ENCODE measurements at regions not wholly inside any gene's neighbourhood (a gene's known extent, or its start where the extent isn't known, plus 50 kb on each side); places are given as distances from the start of the nearest gene placed in this dataset.

GRCh38 chr18:22297008-22297407 lies 120.7 kb downstream of the CTAGE1 start:
- Histone ChIP-seq H2AFZ (ENCODE audit: low read depth, low read length) (no peak overlapping the region), H3K4me3 (ENCODE audit: low read depth in 1 of 2, low read length in 2 of 2) (no peak overlapping the region), H3K9ac (ENCODE audit: low read depth, low read length) (no peak overlapping the region), H3K79me2 (ENCODE audit: insufficient read depth, low read length) (no peaks in the 10 kb centered on the region), H3K4me1 (ENCODE audit: insufficient read depth, low read length) (no peaks in the 10 kb centered on the region), H4K20me1 (ENCODE audit: insufficient read depth, low read length) (no peaks in the 10 kb centered on the region), H3K4me2 (ENCODE audit: insufficient read depth, low read length) (no peak overlapping the region), H3K9me3 (ENCODE audit: insufficient read depth, low read length, severe bottlenecking) (no peaks in the 10 kb centered on the region), H3K27ac (ENCODE audit: low read length) (no peak overlapping the region), H3K36me3 (ENCODE audit: insufficient read depth, low read length) (no peaks in the 10 kb centered on the region), H3K27me3 (ENCODE audit: insufficient read depth, low read length, poor library complexity) (peaks cover 12% of the 10 kb centered on the region)
- no peak for ATAC-seq (ENCODE audit: insufficient read depth, low read depth)
- no peak for TF ChIP-seq EZH2 (IDR thresholded peaks at IDR 0.05; ENCODE audit: borderline replicate concordance, low read depth, low read length, severe bottlenecking)
- no peak for TF ChIP-seq CTCF (IDR thresholded peaks at IDR 0.05; ENCODE audit: borderline replicate concordance, extremely low read depth, low read length, poor library complexity, severe bottlenecking)
- DNase-seq: no peak

GRCh38 chr18:22296304-22296703 lies 121.4 kb downstream of the CTAGE1 start:
- Histone ChIP-seq H3K27me3 (ENCODE audit: insufficient read depth, low read length, poor library complexity) (peaks cover 6% of the 10 kb centered on the region), H3K79me2 (ENCODE audit: insufficient read depth, low read length) (no peaks in the 10 kb centered on the region), H3K4me3 (ENCODE audit: low read depth in 1 of 2, low read length in 2 of 2) (no peak overlapping the region), H3K27ac (ENCODE audit: low read length) (no peak overlapping the region), H2AFZ (ENCODE audit: low read depth, low read length) (no peak overlapping the region), H4K20me1 (ENCODE audit: insufficient read depth, low read length) (no peaks in the 10 kb centered on the region), H3K4me2 (ENCODE audit: insufficient read depth, low read length) (no peak overlapping the region), H3K4me1 (ENCODE audit: insufficient read depth, low read length) (no peaks in the 10 kb centered on the region), H3K9me3 (ENCODE audit: insufficient read depth, low read length, severe bottlenecking) (no peaks in the 10 kb centered on the region), H3K36me3 (ENCODE audit: insufficient read depth, low read length) (no peaks in the 10 kb centered on the region), H3K9ac (ENCODE audit: low read depth, low read length) (no peak overlapping the region)
- no peak for DNase-seq
- no peak for TF ChIP-seq CTCF (IDR thresholded peaks at IDR 0.05; ENCODE audit: borderline replicate concordance, extremely low read depth, low read length, poor library complexity, severe bottlenecking)
- no peak for TF ChIP-seq EZH2 (IDR thresholded peaks at IDR 0.05; ENCODE audit: borderline replicate concordance, low read depth, low read length, severe bottlenecking)
- ATAC-seq (ENCODE audit: insufficient read depth, low read depth): no peak

- H3K36me3 ChIP-seq (ENCODE audit: insufficient read depth, low read length): no peaks in the 10 kb centered on the region
- no peak overlapping the region for H2AFZ ChIP-seq (ENCODE audit: low read depth, low read length)
- H3K4me1 ChIP-seq (ENCODE audit: insufficient read depth, low read length): no peaks in the 10 kb centered on the region
- ATAC-seq (ENCODE audit: insufficient read depth, low read depth) (no peak), DNase-seq (no peak)
- TF ChIP-seq EZH2 (IDR thresholded peaks at IDR 0.05; ENCODE audit: borderline replicate concordance, low read depth, low read length, severe bottlenecking): no peak
- TF ChIP-seq CTCF (IDR thresholded peaks at IDR 0.05; ENCODE audit: borderline replicate concordance, extremely low read depth, low read length, poor library complexity, severe bottlenecking): no peak
- no peaks in the 10 kb centered on the region for H3K9me3 ChIP-seq (ENCODE audit: insufficient read depth, low read length, severe bottlenecking)
- H4K20me1 ChIP-seq (ENCODE audit: insufficient read depth, low read length): no peaks in the 10 kb centered on the region
- peaks cover 4% of the 10 kb centered on the region for H3K27me3 ChIP-seq (ENCODE audit: insufficient read depth, low read length, poor library complexity)
- H3K79me2 ChIP-seq (ENCODE audit: insufficient read depth, low read length): no peaks in the 10 kb centered on the region
- no peak overlapping the region for H3K4me2 ChIP-seq (ENCODE audit: insufficient read depth, low read length)
- no peak overlapping the region for H3K27ac ChIP-seq (ENCODE audit: low read length)
- no peak overlapping the region for H3K4me3 ChIP-seq (ENCODE audit: low read depth in 1 of 2, low read length in 2 of 2)
- H3K9ac ChIP-seq (ENCODE audit: low read depth, low read length): no peak overlapping the region
Measured at GRCh38 chr18:22293417-22293816, 124.0 kb downstream of the GATA6 start.

- Histone ChIP-seq H3K27ac (ENCODE audit: low read length) (no peak overlapping the region), H2AFZ (ENCODE audit: low read depth, low read length) (no peak overlapping the region), H3K4me1 (ENCODE audit: insufficient read depth, low read length) (no peaks in the 10 kb centered on the region), H3K4me2 (ENCODE audit: insufficient read depth, low read length) (no peak overlapping the region), H3K9ac (ENCODE audit: low read depth, low read length) (no peak overlapping the region), H3K9me3 (ENCODE audit: insufficient read depth, low read length, severe bottlenecking) (no peaks in the 10 kb centered on the region), H3K27me3 (ENCODE audit: insufficient read depth, low read length, poor library complexity) (no peaks in the 10 kb centered on the region), H3K4me3 (ENCODE audit: low read depth in 1 of 2, low read length in 2 of 2) (no peak overlapping the region), H4K20me1 (ENCODE audit: insufficient read depth, low read length) (no peaks in the 10 kb centered on the region), H3K36me3 (ENCODE audit: insufficient read depth, low read length) (no peaks in the 10 kb centered on the region), H3K79me2 (ENCODE audit: insufficient read depth, low read length) (no peaks in the 10 kb centered on the region)
- no peak for TF ChIP-seq CTCF (IDR thresholded peaks at IDR 0.05; ENCODE audit: borderline replicate concordance, extremely low read depth, low read length, poor library complexity, severe bottlenecking)
- no peak for TF ChIP-seq EZH2 (IDR thresholded peaks at IDR 0.05; ENCODE audit: borderline replicate concordance, low read depth, low read length, severe bottlenecking)
- ATAC-seq (ENCODE audit: insufficient read depth, low read depth) (no peak), DNase-seq (no peak)
Measured at GRCh38 chr18:22290004-22290403, 120.6 kb downstream of the GATA6 start.
